ENCODE measurements at regions not wholly inside any gene's neighbourhood (a gene's known extent, or its start where the extent isn't known, plus 50 kb on each side); places are given as distances from the start of the nearest gene placed in this dataset.

DNA sequence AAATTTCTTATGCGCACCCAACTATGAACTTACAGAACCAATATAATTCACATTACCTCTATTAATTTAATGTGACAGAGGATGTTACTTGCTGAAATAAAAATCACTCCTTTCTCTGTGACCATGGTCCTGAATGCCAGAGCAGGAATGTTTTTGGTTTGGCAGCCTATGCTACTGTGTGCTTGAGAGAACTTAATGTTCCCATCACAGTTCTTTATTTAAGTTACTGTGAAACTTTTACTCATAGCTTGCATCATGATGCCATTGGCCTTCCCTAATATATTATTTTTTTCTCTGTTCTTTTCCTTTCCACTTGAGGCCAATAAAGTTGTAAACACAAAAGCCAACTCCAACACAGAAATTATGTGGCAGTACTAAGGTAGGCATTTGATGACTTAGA lies 142.2 kb downstream of the FAM76B start:
- Histone ChIP-seq H3K4me3 (no peak overlapping the region), H3K27me3 (no peaks in the 10 kb centered on the region), H3K9me3 (no peaks in the 10 kb centered on the region), H3K36me3 (no peaks in the 10 kb centered on the region), H3K4me1 (peaks cover 14% of the 10 kb centered on the region), H3K27ac (peak overlapping the region; percentile 62)
- intact Hi-C loops (cut with DNase I): no loop called here
- peak in 1 of 2 donors; percentile 88 for DNase-seq (ENCODE audit: extremely low spot score in 2 of 2)
- peak; percentile 22 to 93 for TF ChIP-seq POLR2AphosphoS5 (IDR thresholded peaks at IDR 0.05; ENCODE audit: insufficient read depth in 1 of 2, low read depth in 1 of 2)
- TF ChIP-seq CTCF (IDR thresholded peaks at IDR 0.05): no peak

DNA sequence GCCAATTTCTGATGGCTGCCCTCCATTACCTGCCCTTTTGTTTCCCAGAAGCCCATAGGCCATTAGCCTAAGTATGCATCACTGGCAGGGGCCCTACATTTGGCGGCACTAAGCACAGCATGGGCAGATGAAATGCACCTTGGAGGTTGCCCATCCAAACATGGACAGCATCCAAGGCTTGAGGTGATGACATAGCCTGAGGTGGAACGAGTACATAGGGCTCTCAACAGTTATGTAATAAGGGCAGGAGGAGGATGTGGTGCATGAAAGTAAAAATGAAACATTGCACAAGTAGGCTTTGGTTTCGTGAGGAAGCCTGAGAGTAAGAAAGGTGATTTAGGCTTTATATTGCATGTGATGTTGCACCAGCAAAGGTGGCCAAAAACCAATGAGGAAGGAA lies 148.1 kb downstream of the FAM76B start:
- H3K27me3 ChIP-seq: no peaks in the 10 kb centered on the region
- intact Hi-C loops (cut with DNase I): no loop called here
- H3K4me1 ChIP-seq: no peaks in the 10 kb centered on the region
- H3K27ac ChIP-seq: no peak overlapping the region
- no peak for TF ChIP-seq POLR2A (IDR thresholded peaks at IDR 0.05)
- DNase-seq (ENCODE audit: extremely low spot score in 2 of 2): no peak
- no peaks in the 10 kb centered on the region for H3K36me3 ChIP-seq
- no peak overlapping the region for H3K4me3 ChIP-seq
- no peaks in the 10 kb centered on the region for H3K9me3 ChIP-seq

GRCh38 chr11:95638501-95638900 lies 151.1 kb downstream of the FAM76B start:
- no peak overlapping the region for H3K4me3 ChIP-seq
- DNase-seq (ENCODE audit: extremely low spot score in 2 of 2): no peak
- TF ChIP-seq CTCF (IDR thresholded peaks at IDR 0.05): no peak
- H3K27ac ChIP-seq: no peak overlapping the region
- H3K36me3 ChIP-seq: no peaks in the 10 kb centered on the region
- intact Hi-C loops (cut with DNase I): no loop called here
- no peaks in the 10 kb centered on the region for H3K27me3 ChIP-seq
- no peaks in the 10 kb centered on the region for H3K9me3 ChIP-seq
- no peaks in the 10 kb centered on the region for H3K4me1 ChIP-seq

DNA sequence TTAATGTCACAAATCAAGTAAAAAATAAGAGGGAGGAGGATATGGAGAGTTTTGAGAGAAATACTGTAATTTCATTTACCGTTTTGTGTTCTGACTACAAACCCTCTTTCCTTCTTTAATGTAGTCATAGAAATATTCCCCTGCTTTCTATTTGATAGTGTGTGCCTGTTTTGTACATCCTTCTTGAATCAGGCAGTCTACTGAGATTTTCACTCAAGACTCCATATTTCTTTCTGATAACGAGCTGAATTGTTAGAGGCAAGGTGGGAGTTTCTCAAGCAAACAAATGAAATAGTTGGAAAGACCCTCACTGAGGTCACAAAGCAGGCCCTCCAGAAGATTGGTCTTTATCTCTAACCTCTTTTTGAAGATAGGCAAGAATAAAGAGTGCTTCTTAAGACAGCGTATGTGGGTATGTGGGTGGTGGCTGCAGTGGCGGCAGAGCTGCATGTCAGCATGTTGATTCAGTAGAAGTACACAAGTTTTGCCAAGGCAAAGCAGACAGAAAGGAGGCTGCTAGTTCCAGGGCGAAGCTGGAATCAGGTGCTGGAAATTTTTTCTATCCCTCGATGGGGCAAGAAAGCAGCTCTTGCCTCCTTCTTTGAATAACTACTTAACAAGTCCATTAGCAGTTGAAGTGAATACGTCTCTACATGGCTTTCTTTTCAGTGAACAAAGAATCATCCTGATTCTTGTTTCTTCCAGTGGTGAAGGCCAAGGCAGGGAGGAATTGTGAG lies 164.2 kb downstream of the FAM76B start:
- Histone ChIP-seq H3K9me3 (no peaks in the 10 kb centered on the region), H3K4me1 (no peaks in the 10 kb centered on the region), H3K27me3 (no peaks in the 10 kb centered on the region), H3K36me3 (no peaks in the 10 kb centered on the region), H3K4me3 (no peak overlapping the region), H3K27ac (no peak overlapping the region)
- DNase-seq (ENCODE audit: extremely low spot score in 2 of 2): no peak
- no peak for TF ChIP-seq CTCF (IDR thresholded peaks at IDR 0.05)
- no peak for TF ChIP-seq POLR2A (IDR thresholded peaks at IDR 0.05)
- intact Hi-C loops (cut with DNase I): no loop called here

GRCh38 chr11:95616256-95616804 lies 173.3 kb downstream of the FAM76B start:
- no peaks in the 10 kb centered on the region for H3K27me3 ChIP-seq
- no peak for TF ChIP-seq CTCF (IDR thresholded peaks at IDR 0.05)
- no peak for TF ChIP-seq POLR2A (IDR thresholded peaks at IDR 0.05)
- no peak for TF ChIP-seq POLR2AphosphoS5 (IDR thresholded peaks at IDR 0.05; ENCODE audit: insufficient read depth in 1 of 2, low read depth in 1 of 2)
- intact Hi-C loops (cut with DNase I): no loop called here

More at GRCh38 chr11:95616256-95616804, 173.3 kb downstream of the FAM76B start:
- H3K27ac ChIP-seq: no peak overlapping the region
- H3K36me3 ChIP-seq: no peaks in the 10 kb centered on the region
- DNase-seq (ENCODE audit: extremely low spot score in 2 of 2): no peak
- H3K4me3 ChIP-seq: no peak overlapping the region
- no peaks in the 10 kb centered on the region for H3K4me1 ChIP-seq
- no peaks in the 10 kb centered on the region for H3K9me3 ChIP-seq
